HG02642 (cell line): ENCODE measurements at regions not wholly inside any gene's neighbourhood (a gene's known extent, or its start where the extent isn't known, plus 50 kb on each side); places are given as distances from the start of the nearest gene placed in this dataset.
"Not testable (repeated sequence)": the region's sequence is repeated elsewhere in the genome, so short reads cannot be mapped to it uniquely, and the experiment has no call there.

Experiments
- ATAC-seq: cut with Tn5 transposase; IDR thresholded peaks from one replicate; pipeline ENCODE4 v1.9.1; 2021; ENCODE audit warnings: mild to moderate bottlenecking; ENCODE audit not compliant: unreplicated experiment, poor library complexity

GRCh38 chr11:71131861-71132260, 120.5 kb downstream of the SHANK2 start:
- ATAC-seq, result no peak

GRCh38 chr11:71130106-71130505, 122.3 kb downstream of the SHANK2 start:
- ATAC-seq, result no peak

DNA sequence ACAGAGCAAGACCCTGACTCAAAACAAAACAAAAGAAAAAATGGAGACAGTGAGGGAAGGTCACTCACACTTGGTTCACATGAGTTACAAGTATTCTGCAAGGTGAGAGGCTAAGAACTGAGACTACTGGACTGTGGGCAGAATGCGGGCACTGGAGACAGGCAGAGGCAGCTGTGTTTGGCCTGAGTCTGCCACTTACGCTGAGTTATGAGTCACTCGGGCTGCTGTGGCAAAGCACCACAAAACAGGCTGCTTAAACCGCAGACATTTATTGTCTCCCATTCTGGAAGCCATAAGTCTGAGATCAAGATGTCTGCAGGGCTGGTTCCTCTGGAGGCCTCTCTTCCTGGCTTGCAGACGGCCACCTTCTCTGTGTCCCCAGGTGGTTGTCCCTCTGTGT, 122.8 kb downstream of the SHANK2 start:
- ATAC-seq, result no peak

DNA sequence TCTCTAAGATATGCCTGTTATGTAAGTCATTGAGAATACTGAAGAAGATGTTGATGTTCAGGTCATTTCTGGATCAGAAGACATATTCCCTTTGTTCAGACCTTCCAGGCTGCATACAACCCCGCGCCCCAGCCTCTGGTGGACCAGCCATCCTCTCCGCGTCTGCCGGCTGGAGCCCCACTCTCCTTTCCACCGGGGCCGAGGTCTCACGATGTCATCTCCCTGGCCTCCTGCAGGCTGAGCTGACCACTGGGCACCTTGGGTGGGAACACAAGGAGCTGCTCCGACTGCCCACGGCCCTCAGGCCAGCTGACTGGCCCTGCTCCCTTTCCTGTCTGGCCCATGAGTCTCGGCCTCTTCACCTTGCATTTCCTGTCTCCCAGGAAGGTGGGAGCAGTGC, 124.6 kb downstream of the SHANK2 start:
- no peak for ATAC-seq

DNA sequence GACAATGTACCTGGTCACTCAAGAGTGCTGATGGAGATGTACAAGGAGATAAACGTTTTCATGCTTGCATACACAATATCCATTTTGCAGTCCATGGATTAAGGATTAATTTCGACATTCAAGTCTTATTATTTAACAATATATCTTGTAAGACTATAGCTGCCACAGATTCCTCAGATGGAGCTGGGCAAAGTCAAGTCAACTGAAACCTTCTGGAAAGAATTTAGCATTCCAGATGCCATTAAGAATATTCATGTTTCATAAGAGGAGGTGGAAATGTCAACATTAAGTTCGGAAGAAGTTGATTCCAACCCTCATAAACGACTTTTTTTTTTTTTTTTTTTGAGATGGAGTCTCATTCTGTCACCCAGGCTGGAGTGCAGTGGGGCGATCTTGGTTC, 126.0 kb downstream of the SHANK2 start:
- ATAC-seq, result not testable (repeated sequence)

DNA sequence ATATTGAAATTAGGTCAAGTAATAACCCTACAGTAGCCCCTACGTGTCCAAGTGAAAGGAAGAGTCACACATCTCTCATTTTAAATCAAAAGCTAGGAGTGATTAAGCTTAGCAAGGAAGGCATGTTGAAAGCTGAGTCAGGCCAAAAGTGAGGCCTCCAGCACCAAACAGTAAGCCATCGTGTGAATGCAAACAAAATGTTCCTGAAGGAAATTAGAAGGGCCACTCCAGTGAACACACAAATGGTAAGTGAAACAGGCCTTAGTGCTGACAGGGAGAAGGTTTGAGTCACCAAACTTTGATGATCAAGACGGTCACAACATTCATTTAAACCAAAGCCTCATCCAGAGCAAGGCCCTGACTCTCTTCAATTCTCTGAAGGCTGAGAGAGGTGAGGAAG, 127.2 kb downstream of the SHANK2 start:
- ATAC-seq, result no peak

DNA sequence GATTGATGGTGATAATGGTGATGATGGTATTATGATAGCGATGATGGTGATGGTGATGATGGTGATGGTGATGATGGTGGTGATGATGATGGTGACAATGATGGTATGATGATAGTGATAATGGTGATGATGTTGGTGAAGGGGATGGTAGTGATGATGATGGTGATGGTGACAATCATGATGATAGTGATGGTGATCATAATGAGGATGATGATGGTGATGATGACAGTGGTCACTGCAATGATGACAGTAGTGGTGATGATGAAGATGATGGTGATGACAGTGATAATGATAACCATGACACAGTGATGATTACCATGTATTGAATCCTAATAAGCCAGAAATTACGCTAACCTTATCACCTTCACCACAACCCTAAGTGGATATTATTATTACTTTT, 128.2 kb downstream of the SHANK2 start:
- ATAC-seq, result no peak

DNA sequence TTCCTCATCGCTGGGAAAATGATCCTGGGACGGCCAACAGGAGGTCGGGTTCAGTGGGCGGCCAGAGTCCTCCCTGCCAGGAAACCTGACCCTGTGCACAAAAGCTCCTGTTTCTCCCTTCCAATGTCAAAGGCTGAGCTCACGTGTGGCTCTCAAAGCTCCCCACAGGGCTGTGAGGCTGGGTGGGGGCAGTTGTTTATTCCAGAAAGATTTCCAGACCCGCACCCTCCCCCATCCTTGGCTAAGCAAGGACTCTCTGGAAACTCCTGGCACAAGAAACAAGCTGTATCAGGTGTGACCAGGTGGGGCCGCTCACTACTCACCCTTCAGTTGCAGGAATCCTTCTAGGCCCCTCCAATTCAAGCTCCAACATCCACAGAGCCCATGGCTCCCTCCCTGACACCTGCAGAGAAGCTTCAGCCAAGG, 131.9 kb downstream of the SHANK2 start:
- ATAC-seq, result no peak

DNA sequence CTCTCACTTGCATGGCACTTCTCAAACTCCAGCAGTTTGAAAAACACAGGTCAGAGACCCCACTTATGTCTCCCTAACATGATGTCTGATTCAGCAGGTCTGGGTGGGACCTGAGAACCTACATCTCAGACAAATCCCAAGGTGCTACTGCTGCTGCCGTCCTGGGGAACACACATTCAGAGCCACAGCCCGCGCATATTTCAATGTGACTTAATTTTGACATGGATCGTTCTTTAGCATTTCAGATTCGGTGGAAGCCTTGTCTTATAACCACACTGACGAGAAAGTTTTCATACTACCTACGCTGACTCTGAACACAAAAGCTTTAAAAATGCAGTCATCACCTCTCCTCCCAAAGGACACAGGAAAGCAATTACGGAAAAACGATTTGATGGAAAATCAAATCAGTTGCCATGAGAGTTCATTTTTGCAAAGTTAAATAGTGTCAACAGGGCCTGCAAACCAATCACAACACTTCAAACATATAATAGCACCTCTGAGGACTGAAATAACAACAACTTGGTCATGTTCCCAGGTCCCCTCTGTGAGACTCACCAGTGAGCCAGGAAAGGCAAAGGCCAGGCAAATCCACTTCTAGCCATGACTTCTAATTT, 132.6 kb downstream of the SHANK2 start:
- no peak for ATAC-seq

GRCh38 chr11:71118671-71119250, 133.6 kb downstream of the SHANK2 start:
- no peak for ATAC-seq

GRCh38 chr11:71117311-71117710, 135.1 kb downstream of the SHANK2 start:
- no peak for ATAC-seq

DNA sequence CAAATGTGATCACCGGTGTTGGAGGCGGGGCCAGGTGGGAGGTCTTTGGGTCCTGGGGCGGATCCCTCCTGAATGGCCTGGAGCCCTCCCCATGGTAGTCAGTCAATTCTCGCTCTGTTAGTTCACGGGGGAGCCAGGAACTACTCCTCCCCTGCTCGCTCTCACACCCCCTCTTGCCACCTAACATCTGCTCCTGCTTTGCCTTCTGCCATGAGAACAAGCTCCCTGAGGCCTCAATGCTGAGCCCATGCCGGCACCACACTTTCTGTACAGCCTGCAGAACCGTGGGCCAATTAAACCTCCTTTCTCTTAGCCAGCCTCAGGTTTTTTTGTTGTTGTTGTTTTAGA, 135.7 kb downstream of the SHANK2 start:
- no peak for ATAC-seq

- no peak for ATAC-seq
These were observed 136.3 kb downstream of the SHANK2 start for GRCh38 chr11:71115770-71116692.

- peak; percentile 63 for ATAC-seq
These were observed 138.1 kb downstream of the SHANK2 start for GRCh38 chr11:71114124-71114851.

- no peak for ATAC-seq
These were observed 139.4 kb downstream of the SHANK2 start for GRCh38 chr11:71112990-71113389.

- no peak for ATAC-seq
These were observed 139.9 kb downstream of the SHANK2 start for GRCh38 chr11:71112454-71112853.

DNA sequence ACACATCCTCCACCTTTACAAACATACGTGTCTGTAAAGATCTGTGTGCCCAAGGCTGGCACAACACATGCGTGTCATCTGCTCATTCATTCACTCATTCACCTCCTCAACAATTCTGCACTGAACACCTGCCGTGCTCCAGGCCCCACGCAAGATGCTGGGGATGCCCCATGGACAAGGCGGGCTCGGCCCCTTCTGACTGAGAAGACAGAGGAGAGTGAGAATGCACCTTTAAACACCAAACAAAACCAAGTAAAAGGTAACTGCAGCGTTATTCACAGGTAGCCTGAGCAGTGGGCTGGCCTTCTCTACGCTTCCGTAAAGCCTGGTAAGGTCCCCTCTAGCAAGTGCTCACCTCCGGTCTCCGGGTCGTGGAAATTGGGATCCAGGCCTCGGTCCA, 142.8 kb downstream of the SHANK2 start:
- no peak for ATAC-seq

DNA sequence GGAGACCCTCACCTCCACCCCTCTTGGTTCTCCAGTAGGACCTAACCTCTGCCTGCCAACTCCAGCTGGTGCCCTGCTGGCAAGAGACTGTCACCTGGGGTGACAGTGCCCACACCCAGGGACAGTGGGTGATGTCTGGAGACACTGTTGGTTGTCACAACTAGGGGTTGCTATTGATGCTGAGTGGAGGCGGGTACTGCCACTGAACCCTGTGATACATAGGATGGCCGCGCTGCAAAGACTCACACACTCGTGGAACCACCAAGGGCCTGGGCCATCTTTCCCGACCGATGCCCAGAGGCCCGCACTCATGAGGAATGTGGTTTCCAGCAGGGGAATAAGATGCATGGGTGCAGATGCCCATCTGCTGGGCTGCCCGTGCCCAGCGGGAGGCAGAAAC, 143.2 kb downstream of the SHANK2 start:
- ATAC-seq, result no peak

DNA sequence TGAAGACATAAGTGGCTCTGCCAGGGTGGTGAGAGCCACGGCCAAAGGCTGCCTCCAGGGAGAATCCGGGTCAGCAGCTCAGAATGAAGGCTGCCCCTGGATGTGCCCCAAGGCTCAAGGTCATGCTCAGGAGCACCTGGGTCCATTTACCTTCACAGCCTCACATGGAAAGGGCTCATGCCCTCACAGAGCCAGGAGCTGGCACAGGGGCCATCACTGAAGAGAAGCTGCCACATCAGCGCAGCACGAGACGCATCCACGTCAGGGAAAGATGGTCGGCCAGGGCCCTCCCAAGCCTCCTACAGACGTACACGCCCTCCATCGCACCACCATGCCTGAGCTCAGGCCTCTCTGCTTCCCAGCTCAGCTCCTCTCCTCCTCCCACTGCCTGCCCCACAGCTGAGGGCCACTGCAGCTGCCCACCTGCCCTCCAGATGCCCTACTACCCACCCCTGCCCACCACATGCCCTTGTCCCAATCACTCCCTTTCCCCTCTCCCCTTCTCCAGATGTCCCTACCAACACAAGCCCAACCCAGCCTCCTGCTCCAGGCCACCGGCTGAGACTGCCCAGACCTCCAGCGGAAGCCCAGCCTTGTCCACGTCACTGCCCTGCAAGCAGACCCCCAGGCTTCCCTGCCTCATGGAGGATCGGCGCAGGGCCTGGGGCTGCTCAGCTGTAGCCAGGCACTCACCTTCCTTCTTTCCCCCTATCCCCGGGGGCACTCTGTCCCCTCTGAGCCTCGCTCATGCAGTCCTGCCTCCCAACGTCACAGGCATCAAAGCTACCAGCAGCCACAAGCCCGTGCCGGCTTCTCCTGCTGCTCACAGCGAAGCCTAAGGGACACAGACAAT, 144.1 kb downstream of the SHANK2 start:
- ATAC-seq, result no peak

GRCh38 chr11:71106671-71107070, 145.7 kb downstream of the SHANK2 start:
- no peak for ATAC-seq
